ENCODE measurements at regions not wholly inside any gene's neighbourhood (a gene's known extent, or its start where the extent isn't known, plus 50 kb on each side); places are given as distances from the start of the nearest gene placed in this dataset.
"Not testable (repeated sequence)": the region's sequence is repeated elsewhere in the genome, so short reads cannot be mapped to it uniquely, and the experiment has no call there.

DNA sequence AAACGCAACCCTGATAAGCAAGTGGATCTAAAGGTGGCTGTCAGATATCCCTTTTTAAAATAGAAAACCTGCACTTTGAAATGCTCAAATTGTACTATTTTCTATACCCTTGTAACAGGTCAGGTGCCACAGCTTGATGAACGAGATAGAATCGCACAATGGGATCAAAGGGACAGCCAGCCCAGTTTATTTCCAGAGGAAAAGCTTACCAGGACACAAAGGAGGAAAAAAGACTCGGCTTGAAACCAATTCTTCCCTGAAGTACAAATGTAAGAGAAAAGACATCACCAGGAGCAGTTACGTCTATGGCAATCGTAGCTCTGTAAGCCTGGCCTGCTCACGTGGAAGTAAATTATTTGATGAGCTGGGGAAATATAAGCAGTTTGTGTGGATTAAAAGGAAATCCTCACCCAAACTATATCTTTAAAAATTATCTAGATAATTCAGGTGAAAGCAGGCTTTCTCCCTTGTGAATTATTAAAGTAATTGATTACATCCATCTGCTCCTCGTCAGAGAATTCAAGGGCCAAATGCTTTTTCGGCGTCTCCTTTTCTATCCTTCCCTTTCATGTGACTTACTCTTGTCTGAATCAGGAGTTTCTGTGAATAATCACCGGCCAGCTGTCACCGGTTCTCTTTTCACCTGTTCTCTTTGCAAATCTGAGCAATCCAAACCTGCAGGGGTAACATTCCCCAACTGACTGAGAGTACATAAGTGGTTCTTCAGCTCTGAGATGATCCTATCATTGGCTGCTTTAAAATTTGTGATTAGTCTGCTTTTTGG, 339.2 kb upstream of the ONECUT1 start:
- no peaks in the 10 kb centered on the region for H3K27me3 Mint-ChIP-seq (ENCODE audit: low read depth)
- peaks cover 4% of the 10 kb centered on the region for H3K9me3 Mint-ChIP-seq (ENCODE audit: low read depth)
- TF ChIP-seq, protein P1, sequence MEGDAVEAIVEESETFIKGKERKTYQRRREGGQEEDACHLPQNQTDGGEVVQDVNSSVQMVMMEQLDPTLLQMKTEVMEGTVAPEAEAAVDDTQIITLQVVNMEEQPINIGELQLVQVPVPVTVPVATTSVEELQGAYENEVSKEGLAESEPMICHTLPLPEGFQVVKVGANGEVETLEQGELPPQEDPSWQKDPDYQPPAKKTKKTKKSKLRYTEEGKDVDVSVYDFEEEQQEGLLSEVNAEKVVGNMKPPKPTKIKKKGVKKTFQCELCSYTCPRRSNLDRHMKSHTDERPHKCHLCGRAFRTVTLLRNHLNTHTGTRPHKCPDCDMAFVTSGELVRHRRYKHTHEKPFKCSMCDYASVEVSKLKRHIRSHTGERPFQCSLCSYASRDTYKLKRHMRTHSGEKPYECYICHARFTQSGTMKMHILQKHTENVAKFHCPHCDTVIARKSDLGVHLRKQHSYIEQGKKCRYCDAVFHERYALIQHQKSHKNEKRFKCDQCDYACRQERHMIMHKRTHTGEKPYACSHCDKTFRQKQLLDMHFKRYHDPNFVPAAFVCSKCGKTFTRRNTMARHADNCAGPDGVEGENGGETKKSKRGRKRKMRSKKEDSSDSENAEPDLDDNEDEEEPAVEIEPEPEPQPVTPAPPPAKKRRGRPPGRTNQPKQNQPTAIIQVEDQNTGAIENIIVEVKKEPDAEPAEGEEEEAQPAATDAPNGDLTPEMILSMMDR (IDR thresholded peaks at IDR 0.05) = no peak
- no peak overlapping the region for H3K27ac Mint-ChIP-seq (ENCODE audit: unreplicated experiment)
- H3K4me1 Mint-ChIP-seq (ENCODE audit: low read depth) = no peaks in the 10 kb centered on the region
- DNase-seq (ENCODE audit: low spot score) = no peak
- no peaks in the 10 kb centered on the region for H3K36me3 Mint-ChIP-seq (ENCODE audit: low read depth)
- H3K4me3 Mint-ChIP-seq (ENCODE audit: unreplicated experiment) = no peak overlapping the region

DNA sequence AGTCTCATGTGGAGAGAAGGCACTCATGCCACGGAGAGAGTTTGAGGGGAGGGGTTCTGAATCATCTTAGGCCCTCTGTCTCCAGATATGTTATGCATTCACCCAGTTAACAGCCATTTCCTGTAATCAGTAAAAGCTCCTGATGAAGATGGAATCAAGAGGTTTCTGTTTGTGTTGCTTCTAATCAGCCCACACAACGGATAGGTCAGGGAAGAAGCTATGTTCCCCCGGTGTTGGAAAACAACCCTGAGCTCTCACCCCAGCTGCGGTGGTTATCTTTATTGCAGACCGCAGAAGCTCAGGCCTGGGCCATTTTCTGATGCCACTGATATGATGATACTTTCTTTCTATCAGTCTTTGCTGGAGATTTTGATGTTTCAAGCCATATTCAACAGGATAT, 338.5 kb upstream of the ONECUT1 start:
- TF ChIP-seq, protein P1 (IDR thresholded peaks at IDR 0.05) = no peak
- Mint-ChIP-seq H3K36me3 (ENCODE audit: low read depth) (no peaks in the 10 kb centered on the region), H3K27me3 (ENCODE audit: low read depth) (no peaks in the 10 kb centered on the region), H3K4me3 (ENCODE audit: unreplicated experiment) (no peak overlapping the region), H3K4me1 (ENCODE audit: low read depth) (no peaks in the 10 kb centered on the region), H3K9me3 (ENCODE audit: low read depth) (peaks cover under 1% of the 10 kb centered on the region), H3K27ac (ENCODE audit: unreplicated experiment) (no peak overlapping the region)
- DNase-seq (ENCODE audit: low spot score) = no peak

DNA sequence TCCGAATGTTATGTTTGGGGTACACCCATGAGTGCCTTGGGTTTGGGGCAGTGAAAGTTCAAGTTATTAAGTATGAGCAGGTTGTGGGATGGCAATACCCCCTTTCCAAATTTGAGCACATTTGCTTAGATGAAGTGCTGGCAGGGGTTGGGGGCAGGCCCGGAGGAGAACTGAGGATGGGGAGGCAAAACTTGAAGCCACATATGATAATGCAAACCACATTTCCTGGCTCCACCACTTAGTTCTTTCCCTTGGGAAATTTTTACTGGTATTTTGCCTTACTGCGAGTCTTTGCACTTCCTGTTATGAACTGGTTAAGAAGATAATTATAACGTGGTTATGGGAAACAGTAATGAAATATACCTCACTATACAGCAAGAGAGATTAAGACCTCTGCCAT, 336.0 kb upstream of the ONECUT1 start:
- Mint-ChIP-seq H3K36me3 (ENCODE audit: low read depth) (no peaks in the 10 kb centered on the region), H3K9me3 (ENCODE audit: low read depth) (no peaks in the 10 kb centered on the region), H3K4me3 (ENCODE audit: unreplicated experiment) (no peak overlapping the region), H3K4me1 (ENCODE audit: low read depth) (no peaks in the 10 kb centered on the region), H3K27ac (ENCODE audit: unreplicated experiment) (no peak overlapping the region), H3K27me3 (ENCODE audit: low read depth) (no peaks in the 10 kb centered on the region)
- TF ChIP-seq, protein P1 (IDR thresholded peaks at IDR 0.05) = no peak
- no peak for DNase-seq (ENCODE audit: low spot score)

- H3K36me3 Mint-ChIP-seq (ENCODE audit: low read depth) = no peaks in the 10 kb centered on the region
- H3K27me3 Mint-ChIP-seq (ENCODE audit: low read depth) = no peaks in the 10 kb centered on the region
- H3K4me3 Mint-ChIP-seq (ENCODE audit: unreplicated experiment) = no peak overlapping the region
- H3K9me3 Mint-ChIP-seq (ENCODE audit: low read depth) = no peaks in the 10 kb centered on the region
- TF ChIP-seq, protein P1 (IDR thresholded peaks at IDR 0.05) = no peak
- no peak overlapping the region for H3K27ac Mint-ChIP-seq (ENCODE audit: unreplicated experiment)
- no peaks in the 10 kb centered on the region for H3K4me1 Mint-ChIP-seq (ENCODE audit: low read depth)
- no peak for DNase-seq (ENCODE audit: low spot score)
Measured at GRCh38 chr15:53122818-53123217, 332.7 kb upstream of the ONECUT1 start.

GRCh38 chr15:53116915-53117314, 326.8 kb upstream of the ONECUT1 start:
- not testable (repeated sequence) for H3K36me3 Mint-ChIP-seq (ENCODE audit: low read depth); H3K4me1 Mint-ChIP-seq (ENCODE audit: low read depth); H3K27me3 Mint-ChIP-seq (ENCODE audit: low read depth); H3K9me3 Mint-ChIP-seq (ENCODE audit: low read depth); DNase-seq (ENCODE audit: low spot score); H3K27ac Mint-ChIP-seq (ENCODE audit: unreplicated experiment); H3K4me3 Mint-ChIP-seq (ENCODE audit: unreplicated experiment)

DNA sequence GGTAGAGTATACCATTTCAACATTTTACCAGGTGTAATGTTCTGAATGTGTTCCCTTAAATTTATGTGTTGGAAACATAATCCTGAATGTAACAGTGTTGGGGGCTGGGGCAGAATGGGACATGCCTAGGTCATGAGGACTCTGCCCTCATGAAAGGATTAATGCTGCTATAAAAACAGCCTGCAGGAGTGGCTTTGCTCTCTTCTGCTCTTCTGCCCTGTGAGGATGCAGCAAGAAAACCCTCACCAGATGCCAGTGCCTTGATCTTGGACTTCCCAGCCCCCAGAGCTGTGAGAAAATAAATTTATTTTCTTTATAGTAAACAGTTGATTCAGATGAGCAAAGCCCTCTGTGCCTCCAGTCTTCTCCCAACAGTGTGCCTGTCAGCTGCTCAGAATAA, 326.0 kb upstream of the ONECUT1 start:
- no peak overlapping the region for H3K27ac Mint-ChIP-seq (ENCODE audit: unreplicated experiment)
- peaks cover 2% of the 10 kb centered on the region for H3K27me3 Mint-ChIP-seq (ENCODE audit: low read depth)
- H3K36me3 Mint-ChIP-seq (ENCODE audit: low read depth) = no peaks in the 10 kb centered on the region
- H3K4me3 Mint-ChIP-seq (ENCODE audit: unreplicated experiment) = no peak overlapping the region
- TF ChIP-seq, protein P1 (IDR thresholded peaks at IDR 0.05) = no peak
- no peak for DNase-seq (ENCODE audit: low spot score)
- no peaks in the 10 kb centered on the region for H3K4me1 Mint-ChIP-seq (ENCODE audit: low read depth)
- no peaks in the 10 kb centered on the region for H3K9me3 Mint-ChIP-seq (ENCODE audit: low read depth)
